Gastrocnemius medialis (tissue), 4 donors: ENCODE measurements at regions not wholly inside any gene's neighbourhood (a gene's known extent, or its start where the extent isn't known, plus 50 kb on each side); places are given as distances from the start of the nearest gene placed in this dataset.

Experiments used
- CTCF ChIP-seq, 5 experiments: fragments of 450-650 bp in 3 of 5; fragments of 200-600 bp in 2 of 5; sonication (generic) in 2 of 5; IDR thresholded peaks in 4 of 5; conservative IDR thresholded peaks in 1 of 5; 1 replicate in 4 of 5; 2 replicates in 1 of 5; pipeline ENCODE4 v1.5.1; 2016 to 2019; ENCODE audit warnings: antibody characterized with exemption in 5 of 5, mild to moderate bottlenecking in 3 of 5, moderate library complexity in 3 of 5
- POLR2A ChIP-seq, 2 donors: fragments of 450-650 bp; IDR thresholded peaks; one replicate each; pipeline ENCODE4 v1.6.1; 2017; ENCODE audit warnings: antibody characterized with exemption in 2 of 2, mild to moderate bottlenecking in 2 of 2, moderate library complexity in 2 of 2

GRCh38 chr6:155623450-155624178 lies 168.0 kb upstream of the NOX3 start:
- TF ChIP-seq CTCF (IDR thresholded peaks at IDR 0.05 in 4 of 5, conservative IDR thresholded peaks at IDR 0.05 in 1 of 5) (no peak), POLR2A (IDR thresholded peaks at IDR 0.05) (no peak)
